Fibroblast of villous mesenchyme (primary cell): ENCODE measurements at regions not wholly inside any gene's neighbourhood (a gene's known extent, or its start where the extent isn't known, plus 50 kb on each side); places are given as distances from the start of the nearest gene placed in this dataset.

ENCODE experiments used
- DNase-seq: peaks from one replicate; pipeline ENCODE4 v3.0.0-alpha.2; 2010; ENCODE audit warnings: low read depth
- H3K4me3 ChIP-seq: 2 replicates; pipeline ENCODE4 v1.5.1; 2011; ENCODE audit warnings: low read depth, mild to moderate bottlenecking, low read length
- TF ChIP-seq, protein P1 (sequence below): IDR thresholded peaks from 2 replicates; pipeline ENCODE4 v1.5.1; 2012; ENCODE audit warnings: low read depth, mild to moderate bottlenecking, low read length; ENCODE audit not compliant: insufficient read depth

DNA sequence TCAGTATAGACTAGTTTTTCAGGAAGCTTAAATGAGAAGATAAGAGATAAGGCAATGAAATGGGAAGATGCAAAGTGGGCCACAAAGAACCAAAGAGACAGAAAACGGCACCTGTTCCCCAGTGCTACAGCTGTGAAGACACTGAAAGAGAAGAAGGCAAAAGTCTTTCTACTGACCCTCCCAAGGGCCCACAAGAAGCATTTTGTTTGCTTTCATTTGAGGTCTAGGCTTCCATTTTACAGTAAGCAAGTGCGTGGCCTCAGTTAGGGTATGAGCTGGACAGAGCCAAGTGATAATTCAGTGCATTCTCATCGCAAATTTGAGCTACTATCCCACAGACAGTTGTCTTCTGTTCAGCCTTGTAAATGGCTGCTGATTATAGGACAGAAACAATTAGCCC is 53.4 kb upstream of the STK17B start:
- DNase-seq = no peak
- TF ChIP-seq, protein P1, sequence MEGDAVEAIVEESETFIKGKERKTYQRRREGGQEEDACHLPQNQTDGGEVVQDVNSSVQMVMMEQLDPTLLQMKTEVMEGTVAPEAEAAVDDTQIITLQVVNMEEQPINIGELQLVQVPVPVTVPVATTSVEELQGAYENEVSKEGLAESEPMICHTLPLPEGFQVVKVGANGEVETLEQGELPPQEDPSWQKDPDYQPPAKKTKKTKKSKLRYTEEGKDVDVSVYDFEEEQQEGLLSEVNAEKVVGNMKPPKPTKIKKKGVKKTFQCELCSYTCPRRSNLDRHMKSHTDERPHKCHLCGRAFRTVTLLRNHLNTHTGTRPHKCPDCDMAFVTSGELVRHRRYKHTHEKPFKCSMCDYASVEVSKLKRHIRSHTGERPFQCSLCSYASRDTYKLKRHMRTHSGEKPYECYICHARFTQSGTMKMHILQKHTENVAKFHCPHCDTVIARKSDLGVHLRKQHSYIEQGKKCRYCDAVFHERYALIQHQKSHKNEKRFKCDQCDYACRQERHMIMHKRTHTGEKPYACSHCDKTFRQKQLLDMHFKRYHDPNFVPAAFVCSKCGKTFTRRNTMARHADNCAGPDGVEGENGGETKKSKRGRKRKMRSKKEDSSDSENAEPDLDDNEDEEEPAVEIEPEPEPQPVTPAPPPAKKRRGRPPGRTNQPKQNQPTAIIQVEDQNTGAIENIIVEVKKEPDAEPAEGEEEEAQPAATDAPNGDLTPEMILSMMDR = no peak
- no peak overlapping the region for H3K4me3 ChIP-seq

DNA sequence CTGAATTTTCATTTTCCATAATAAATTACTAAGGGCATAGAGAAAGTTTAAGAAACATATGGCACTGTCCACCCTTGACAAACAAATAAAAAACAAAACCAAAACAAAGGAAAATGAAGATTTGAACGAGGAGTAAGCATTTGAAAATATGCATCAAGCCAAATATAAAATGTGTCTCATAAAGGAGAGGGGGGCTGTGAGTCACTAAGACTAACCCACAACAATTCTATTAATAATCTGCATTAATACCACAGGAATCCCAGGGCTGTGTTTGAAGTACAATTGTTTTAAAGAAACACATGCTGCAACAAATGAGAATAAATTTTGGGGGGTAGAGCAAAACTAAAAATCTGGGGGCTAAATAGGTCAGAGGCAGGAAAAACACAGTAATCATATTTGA is 53.8 kb upstream of the STK17B start:
- TF ChIP-seq, protein P1 = no peak
- no peak for DNase-seq
- H3K4me3 ChIP-seq = no peak overlapping the region

DNA sequence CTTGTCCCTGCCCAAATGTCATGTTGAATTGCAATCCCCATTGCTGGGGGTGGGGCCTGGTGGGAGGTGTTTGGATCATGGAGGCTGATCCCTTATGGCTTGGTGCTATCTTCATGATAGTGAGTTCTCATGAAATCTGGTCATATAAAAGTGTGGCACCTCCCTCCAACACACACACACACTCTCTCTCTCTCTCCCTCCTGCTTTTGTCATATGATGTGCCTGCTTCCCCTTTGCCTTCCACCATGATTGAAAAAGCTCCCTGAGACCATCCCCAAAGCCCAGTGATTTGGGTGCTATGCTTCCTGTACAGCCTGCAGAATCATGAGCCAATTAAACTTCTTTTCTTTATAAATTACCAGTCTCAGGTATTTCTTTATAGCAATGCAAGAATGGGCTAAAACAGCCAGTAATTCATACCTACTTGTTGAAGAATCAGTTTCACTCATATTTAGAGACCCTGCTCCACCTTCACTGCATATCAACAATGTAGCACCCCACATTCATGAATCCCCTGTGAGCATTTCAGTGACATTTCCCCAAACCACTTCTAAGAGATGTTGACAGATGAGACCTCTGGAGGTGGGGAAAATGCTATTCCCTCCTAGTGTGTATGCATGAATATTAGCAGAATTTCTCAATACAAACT is 54.8 kb upstream of the STK17B start:
- DNase-seq = no peak
- TF ChIP-seq, protein P1 = no peak

DNA sequence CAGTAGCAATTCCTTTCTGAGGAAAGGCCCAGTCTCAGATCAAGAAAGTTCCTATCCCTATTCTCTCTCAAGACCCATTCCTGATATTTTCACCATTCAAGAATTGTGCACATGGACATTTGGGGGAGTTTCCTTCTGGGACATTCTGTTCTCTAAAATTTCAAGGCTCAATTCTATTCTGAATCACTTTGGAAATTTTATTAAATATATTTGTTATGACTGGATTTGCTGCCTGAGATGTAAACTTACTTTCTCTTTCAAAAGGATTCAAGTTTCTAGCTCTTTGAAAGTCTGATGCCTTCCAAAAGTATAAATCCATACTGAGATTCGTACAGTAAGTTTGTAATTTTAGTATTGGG is 55.3 kb upstream of the STK17B start:
- DNase-seq = no peak
- H3K4me3 ChIP-seq = no peak overlapping the region
- TF ChIP-seq, protein P1 = no peak

More for the DNA sequence above, 54.8 kb upstream of the STK17B start:
- H3K4me3 ChIP-seq = no peak overlapping the region

DNA sequence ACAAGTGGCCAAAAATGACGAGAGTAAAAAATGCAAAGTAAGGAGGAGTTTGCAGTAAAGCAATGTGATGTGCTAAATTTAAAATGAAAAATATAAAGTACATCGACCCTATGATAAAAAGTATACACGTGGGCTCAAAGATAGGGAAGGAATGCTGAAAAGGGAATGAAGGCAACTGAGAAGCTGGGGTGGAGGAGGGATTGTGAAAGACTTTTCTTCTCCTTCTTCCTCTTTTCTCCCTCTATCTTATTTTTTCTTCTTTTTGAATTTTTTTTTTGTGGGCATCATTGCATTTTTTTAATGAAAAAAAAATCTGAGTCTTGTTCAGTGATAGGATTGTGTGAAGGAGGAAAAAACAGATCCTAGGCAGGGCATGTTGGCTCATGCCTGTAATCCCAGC is 57.6 kb upstream of the STK17B start:
- TF ChIP-seq, protein P1 = no peak
- no peak overlapping the region for H3K4me3 ChIP-seq
- DNase-seq = no peak

DNA sequence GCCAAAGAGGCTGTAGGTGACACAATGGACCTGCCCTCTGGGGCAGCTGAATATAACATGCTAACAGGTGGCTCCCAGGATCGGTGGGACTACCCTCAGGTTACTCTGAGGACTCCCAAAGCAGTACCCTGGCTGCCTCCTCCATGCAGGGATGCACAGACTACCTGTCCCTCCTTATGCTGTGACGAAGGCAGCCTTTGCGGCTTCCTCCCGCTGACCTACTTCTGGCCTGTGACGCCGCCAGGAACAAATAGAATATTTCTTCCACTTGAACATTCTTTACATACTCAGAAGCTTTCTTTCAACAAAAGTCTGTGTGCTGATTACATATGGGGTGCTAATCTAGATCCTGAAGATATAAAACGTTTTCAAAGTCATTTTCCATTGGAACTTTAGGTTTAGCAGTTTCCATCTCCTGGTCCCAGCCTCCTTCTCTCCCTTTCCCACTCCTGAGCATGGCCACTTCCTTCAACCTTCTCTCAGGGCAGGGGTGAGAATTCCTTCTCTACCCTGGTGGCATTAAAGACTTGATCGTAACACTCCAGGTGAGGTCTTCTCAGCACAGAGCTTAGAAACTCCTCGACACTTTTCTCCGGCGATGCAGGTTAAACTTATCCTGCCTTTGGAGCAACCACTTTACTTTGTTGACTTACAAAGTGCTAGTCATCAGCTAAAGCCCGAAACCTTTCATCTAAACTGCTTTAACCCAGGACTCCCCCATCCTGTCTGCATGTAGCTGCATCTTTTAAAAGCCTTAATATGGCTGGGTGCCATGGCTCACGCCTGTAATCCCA is 58.9 kb upstream of the STK17B start:
- TF ChIP-seq, protein P1 = no peak
- no peak overlapping the region for H3K4me3 ChIP-seq
- DNase-seq = no peak
